WERI-Rb-1 (cell line): ENCODE measurements at regions not wholly inside any gene's neighbourhood (a gene's known extent, or its start where the extent isn't known, plus 50 kb on each side); places are given as distances from the start of the nearest gene placed in this dataset.
"Not testable (repeated sequence)": the region's sequence is repeated elsewhere in the genome, so short reads cannot be mapped to it uniquely, and the experiment has no call there.

Experiments used
- DNase-seq: peaks from one replicate; pipeline ENCODE4 v3.0.0-alpha.2; 2020
- H3K27ac ChIP-seq: fragments of 250-450 bp; sonication (Bioruptor Pico); 2 replicates; pipeline ENCODE4 v1.5.1; 2020; ENCODE audit warnings: mild to moderate bottlenecking, moderate library complexity
- H3K27me3 ChIP-seq: fragments of 250-450 bp; sonication (Bioruptor Pico); 2 replicates; pipeline ENCODE4 v1.5.1; 2021; ENCODE audit warnings: mild to moderate bottlenecking, low read depth, moderate library complexity; ENCODE audit not compliant: insufficient read depth, severe bottlenecking
- H3K36me3 ChIP-seq: fragments of 250-450 bp; sonication (Bioruptor Pico); 2 replicates; pipeline ENCODE4 v1.5.1; 2020; ENCODE audit warnings: mild to moderate bottlenecking, moderate library complexity
- H3K4me3 ChIP-seq: 2 replicates; pipeline ENCODE4 v1.5.1; 2011; ENCODE audit warnings: low read depth, mild to moderate bottlenecking, control low read depth, low read length
- H3K9me3 ChIP-seq: fragments of 250-450 bp; sonication (Bioruptor Pico); 2 replicates; pipeline ENCODE4 v1.5.1; 2021; ENCODE audit warnings: mild to moderate bottlenecking, moderate library complexity; ENCODE audit not compliant: severe bottlenecking
- TF ChIP-seq, protein P1 (sequence below): IDR thresholded peaks from 2 replicates; pipeline ENCODE4 v1.5.1; 2011; ENCODE audit warnings: low read depth, mild to moderate bottlenecking, control low read depth, inconsistent platforms, low read length

DNA sequence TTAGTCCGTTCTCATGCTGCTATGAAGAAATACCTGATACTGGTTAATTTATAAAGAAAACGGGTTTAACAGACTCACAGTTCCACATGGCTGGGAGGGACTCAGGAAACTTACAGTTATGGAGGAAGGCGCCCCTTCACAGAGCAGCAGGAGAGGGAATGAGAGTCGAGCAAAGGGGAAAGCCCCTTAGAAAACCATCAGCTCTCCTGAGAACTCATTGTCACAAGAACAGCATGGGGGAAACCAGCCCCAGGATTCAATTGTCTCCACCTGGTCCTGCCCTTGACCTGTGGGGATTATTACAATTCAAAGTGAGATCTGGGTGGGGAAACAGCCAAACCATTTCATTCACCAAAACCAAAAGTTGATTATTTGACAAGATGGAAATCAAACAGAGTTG is 101.8 kb downstream of the ATP6V0E2 start:
- H3K27me3 ChIP-seq, H3K27ac ChIP-seq, H3K9me3 ChIP-seq, DNase-seq, H3K36me3 ChIP-seq, H3K4me3 ChIP-seq: not testable (repeated sequence)

DNA sequence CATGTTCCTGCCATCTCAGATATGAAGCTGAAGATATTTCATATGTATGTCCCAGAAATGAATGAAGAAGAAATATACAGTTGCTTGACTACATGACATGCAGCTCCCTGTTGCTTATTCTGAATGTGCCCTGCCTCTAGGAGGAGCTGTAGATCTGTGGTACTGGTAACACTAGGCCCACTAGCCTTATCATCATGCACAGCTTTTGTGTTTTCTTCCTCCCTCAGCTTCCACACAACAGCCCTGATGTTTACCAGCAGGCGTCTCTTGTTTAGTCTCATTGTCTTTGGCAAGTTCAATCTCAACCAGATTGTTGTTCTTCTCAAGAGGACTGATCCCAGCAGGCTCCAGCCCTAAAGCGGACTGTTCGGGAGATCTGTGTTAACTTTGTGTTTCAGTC is 104.8 kb downstream of the ATP6V0E2 start:
- not testable (repeated sequence) for H3K4me3 ChIP-seq, DNase-seq, H3K27me3 ChIP-seq, H3K36me3 ChIP-seq, H3K9me3 ChIP-seq, H3K27ac ChIP-seq

- not testable (repeated sequence) for DNase-seq, H3K9me3 ChIP-seq, H3K36me3 ChIP-seq, H3K4me3 ChIP-seq, H3K27me3 ChIP-seq, H3K27ac ChIP-seq
These were observed 105.2 kb downstream of the ATP6V0E2 start for GRCh38 chr7:149978944-149979343.

DNA sequence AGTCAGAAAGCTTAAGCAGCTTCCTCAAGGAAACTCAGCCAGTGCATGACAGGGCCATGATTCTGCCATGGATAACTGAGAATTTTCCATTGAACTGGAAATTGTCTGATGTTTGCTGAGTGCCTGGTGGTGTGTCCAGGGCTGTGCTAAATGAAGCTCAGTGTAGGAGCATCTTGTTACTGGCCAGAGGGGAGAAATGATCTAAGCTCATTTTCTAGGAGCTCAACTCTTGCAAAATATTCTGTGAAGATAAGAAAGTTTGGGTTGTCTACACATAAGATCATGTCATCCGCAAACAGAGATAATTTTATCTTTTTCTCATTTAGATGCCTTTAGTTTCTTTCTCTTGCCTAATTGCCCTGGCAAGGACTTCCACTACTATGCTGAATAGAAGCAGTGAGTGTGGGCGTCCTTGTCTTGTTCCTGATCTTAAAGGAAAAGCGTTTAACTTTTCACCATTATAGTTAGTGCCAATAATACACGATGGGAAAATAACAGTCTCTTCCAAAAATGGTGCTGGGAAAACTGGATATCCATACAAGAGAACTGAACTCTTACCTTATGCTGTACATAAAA is 108.9 kb downstream of the ATP6V0E2 start:
- not testable (repeated sequence) for DNase-seq, H3K4me3 ChIP-seq, H3K36me3 ChIP-seq, H3K27ac ChIP-seq, H3K9me3 ChIP-seq, H3K27me3 ChIP-seq

DNA sequence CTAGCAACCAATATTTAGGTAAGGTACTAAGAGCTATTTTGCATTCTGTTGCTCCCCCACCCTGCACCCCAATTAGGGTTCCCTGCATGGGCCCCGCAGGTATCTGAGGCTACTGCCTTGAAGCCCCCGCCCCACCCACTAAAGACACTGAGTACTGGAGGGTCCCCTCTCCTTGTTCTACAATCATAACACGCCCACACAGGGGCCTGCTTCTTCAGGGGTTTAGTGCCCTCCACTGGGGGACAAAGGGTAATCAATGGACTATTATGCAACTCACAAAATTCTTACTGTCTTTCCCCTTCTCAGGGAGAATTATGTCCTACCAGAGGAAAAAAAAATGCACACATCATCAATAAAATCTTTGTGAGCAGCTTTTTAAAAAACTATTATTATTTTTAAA is 113.1 kb downstream of the ATP6V0E2 start:
- not testable (repeated sequence) for H3K36me3 ChIP-seq, DNase-seq, H3K9me3 ChIP-seq

GRCh38 chr7:149991652-149992302 is 118.0 kb downstream of the ATP6V0E2 start:
- H3K4me3 ChIP-seq, H3K9me3 ChIP-seq, DNase-seq, H3K27me3 ChIP-seq, H3K36me3 ChIP-seq, H3K27ac ChIP-seq: not testable (repeated sequence)

More for the DNA sequence above, 113.1 kb downstream of the ATP6V0E2 start:
- H3K4me3 ChIP-seq, H3K27ac ChIP-seq, H3K27me3 ChIP-seq: not testable (repeated sequence)

- DNase-seq, H3K27ac ChIP-seq, H3K9me3 ChIP-seq, H3K27me3 ChIP-seq, H3K36me3 ChIP-seq, H3K4me3 ChIP-seq: not testable (repeated sequence)
These were observed 118.6 kb downstream of the ATP6V0E2 start for GRCh38 chr7:149992366-149992765.

DNA sequence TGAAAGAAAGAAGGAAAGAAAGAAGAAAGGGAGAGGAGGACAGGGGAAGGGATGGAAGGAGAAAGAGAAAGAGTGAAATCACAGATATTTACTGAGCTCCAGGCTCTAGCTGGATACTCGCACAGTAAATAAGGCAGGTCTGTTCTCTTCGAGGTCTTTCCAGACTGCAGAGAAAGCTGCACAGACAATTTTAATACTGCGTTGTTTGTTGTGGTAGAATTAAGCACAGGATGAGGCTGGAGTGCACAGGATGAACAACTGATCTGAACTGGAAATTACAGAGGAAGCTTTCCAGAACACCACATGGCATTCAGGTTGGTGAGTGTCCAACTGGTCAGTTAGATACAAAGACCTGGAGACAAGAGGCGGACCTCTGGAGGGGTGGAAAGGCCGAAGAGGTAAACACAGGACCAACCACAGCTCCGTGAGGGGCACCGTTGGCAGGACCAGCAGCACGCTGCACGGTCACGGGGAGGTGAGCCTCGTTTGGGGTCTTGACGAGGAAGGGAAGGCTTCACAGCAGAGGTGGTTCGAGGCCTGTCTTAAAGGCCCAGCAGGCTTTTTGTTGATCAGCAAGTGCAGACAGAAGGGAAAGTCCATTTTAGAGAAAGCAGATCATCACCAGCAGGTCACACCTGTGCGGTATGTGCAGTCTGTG is 121.7 kb downstream of the ATP6V0E2 start:
- not testable (repeated sequence) for H3K36me3 ChIP-seq, H3K27me3 ChIP-seq, H3K27ac ChIP-seq, H3K9me3 ChIP-seq, DNase-seq, H3K4me3 ChIP-seq

- H3K36me3 ChIP-seq, H3K27me3 ChIP-seq, DNase-seq, H3K9me3 ChIP-seq, H3K27ac ChIP-seq, H3K4me3 ChIP-seq: not testable (repeated sequence)
These were observed 127.2 kb downstream of the ATP6V0E2 start for GRCh38 chr7:150000780-150001599.

GRCh38 chr7:150003304-150003810 is 129.6 kb downstream of the ATP6V0E2 start:
- DNase-seq: no peak
- H3K27me3 ChIP-seq: no peaks in the 10 kb centered on the region
- TF ChIP-seq, protein P1, sequence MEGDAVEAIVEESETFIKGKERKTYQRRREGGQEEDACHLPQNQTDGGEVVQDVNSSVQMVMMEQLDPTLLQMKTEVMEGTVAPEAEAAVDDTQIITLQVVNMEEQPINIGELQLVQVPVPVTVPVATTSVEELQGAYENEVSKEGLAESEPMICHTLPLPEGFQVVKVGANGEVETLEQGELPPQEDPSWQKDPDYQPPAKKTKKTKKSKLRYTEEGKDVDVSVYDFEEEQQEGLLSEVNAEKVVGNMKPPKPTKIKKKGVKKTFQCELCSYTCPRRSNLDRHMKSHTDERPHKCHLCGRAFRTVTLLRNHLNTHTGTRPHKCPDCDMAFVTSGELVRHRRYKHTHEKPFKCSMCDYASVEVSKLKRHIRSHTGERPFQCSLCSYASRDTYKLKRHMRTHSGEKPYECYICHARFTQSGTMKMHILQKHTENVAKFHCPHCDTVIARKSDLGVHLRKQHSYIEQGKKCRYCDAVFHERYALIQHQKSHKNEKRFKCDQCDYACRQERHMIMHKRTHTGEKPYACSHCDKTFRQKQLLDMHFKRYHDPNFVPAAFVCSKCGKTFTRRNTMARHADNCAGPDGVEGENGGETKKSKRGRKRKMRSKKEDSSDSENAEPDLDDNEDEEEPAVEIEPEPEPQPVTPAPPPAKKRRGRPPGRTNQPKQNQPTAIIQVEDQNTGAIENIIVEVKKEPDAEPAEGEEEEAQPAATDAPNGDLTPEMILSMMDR: no peak
- H3K4me3 ChIP-seq: no peak overlapping the region
- no peaks in the 10 kb centered on the region for H3K9me3 ChIP-seq
- peaks cover 3% of the 10 kb centered on the region; the same call in 1 of the 2 replicates for H3K36me3 ChIP-seq
- no peak overlapping the region for H3K27ac ChIP-seq

- not testable (repeated sequence) for H3K36me3 ChIP-seq, H3K4me3 ChIP-seq, DNase-seq
These were observed 130.2 kb downstream of the ATP6V0E2 start for GRCh38 chr7:150003973-150004372.

DNA sequence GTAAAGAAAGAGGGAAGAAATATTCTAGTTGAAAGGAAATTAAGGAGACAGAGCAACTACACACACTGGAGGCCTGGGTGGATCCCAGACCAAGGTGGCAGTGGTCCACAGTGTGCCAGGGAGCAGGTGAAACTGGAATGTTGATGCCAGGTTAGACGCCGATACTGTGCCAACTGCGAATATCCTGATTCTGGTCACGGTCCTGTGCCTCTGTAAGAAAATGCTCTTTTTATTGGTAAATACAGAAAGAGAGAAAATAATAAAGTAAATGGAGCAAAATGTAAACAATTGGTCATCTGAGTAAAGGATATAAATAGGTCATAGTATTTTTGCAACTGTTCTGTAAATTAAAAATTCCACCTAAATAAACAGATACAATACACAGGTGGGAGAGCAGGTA is 131.1 kb downstream of the ATP6V0E2 start:
- not testable (repeated sequence) for H3K9me3 ChIP-seq, H3K27me3 ChIP-seq, H3K27ac ChIP-seq, H3K4me3 ChIP-seq, H3K36me3 ChIP-seq, DNase-seq

More at GRCh38 chr7:150003973-150004372, 130.2 kb downstream of the ATP6V0E2 start:
- not testable (repeated sequence) for H3K27me3 ChIP-seq, H3K27ac ChIP-seq, H3K9me3 ChIP-seq
